ENCODE measurements at regions not wholly inside any gene's neighbourhood (a gene's known extent, or its start where the extent isn't known, plus 50 kb on each side); places are given as distances from the start of the nearest gene placed in this dataset.

DNA sequence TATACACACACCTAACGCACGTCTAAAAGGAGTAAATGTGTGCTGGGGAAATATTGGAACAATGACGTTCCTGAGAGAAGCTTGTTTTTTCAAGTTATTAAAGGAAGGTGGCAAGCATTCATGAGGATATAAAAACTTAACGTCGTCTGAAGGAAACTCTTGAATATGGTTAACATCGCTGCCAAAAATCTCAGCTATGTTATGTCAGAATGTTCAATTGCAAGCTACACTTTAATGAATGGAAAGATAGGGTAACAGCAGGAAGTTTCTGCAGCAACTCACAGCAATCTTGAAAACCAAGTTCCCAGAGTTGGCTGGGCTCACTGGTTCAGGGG, 54.3 kb upstream of the MEF2A start:
- DNase-seq = no peak

- no peak for DNase-seq
Measured at GRCh38 chr15:99511866-99512661, 53.7 kb upstream of the MEF2A start.

DNA sequence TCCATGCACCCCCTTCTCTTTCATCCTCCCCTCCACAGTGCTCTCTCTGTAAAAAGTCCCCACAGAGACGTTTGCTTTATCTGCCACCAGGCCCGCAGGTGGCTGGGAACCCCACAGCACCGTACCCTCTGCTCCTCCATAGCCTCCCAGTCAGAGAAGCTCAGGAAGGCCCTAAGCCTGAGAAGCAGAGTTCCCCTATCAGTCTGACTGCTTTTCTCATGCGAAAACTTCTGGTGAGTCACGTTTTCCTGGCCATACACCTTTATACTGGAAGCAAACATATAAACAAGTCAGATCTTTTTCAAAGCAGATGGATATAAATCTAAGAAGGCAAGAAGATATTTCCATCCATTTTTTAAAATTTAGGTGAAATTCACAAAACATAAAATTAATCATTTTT, 51.5 kb upstream of the MEF2A start:
- no peak for DNase-seq
